ENCODE measurements at regions not wholly inside any gene's neighbourhood (a gene's known extent, or its start where the extent isn't known, plus 50 kb on each side); places are given as distances from the start of the nearest gene placed in this dataset.
A peak's percentile ranks its signal among the peaks of the same experiment; 100 is the strongest.

GRCh38 chr3:16066975-16067374 lies 107.5 kb upstream of the GALNT15 start:
- peaks cover 48% of the 10 kb centered on the region for H3K4me1 ChIP-seq
- no peak for FAIRE-seq

GRCh38 chr3:16067837-16068471 lies 106.5 kb upstream of the GALNT15 start:
- H3K4me3 ChIP-seq, result no peak overlapping the region
- TF ChIP-seq MAX (IDR thresholded peaks at IDR 0.05) (0 out of 2 replicates have a peak, but pooled peaks have one; percentile 12), ZNF302 (CRISPR knock-in tag; IDR thresholded peaks at IDR 0.05) (no peak), RAD21 (conservative IDR thresholded peaks at IDR 0.05 in 1 of 2, IDR thresholded peaks at IDR 0.05 in 1 of 2) (no peak), GATA3 (IDR thresholded peaks at IDR 0.05; ENCODE audit: borderline replicate concordance) (peak; percentile 84)
- no peak for FAIRE-seq
- peak overlapping the region; percentile 60 for H3K4me2 ChIP-seq
- H3K27ac ChIP-seq, result peak overlapping the region; percentile 73 to 89
- DNase-seq (ENCODE audit: low read depth in 1 of 2, low spot score in 1 of 2), result peak in 1 of 2 experiments; percentile 48
- peaks cover 56% of the 10 kb centered on the region for H3K4me1 ChIP-seq
- 40% methylated on average over 2 of the region's 2 CpGs for WGBS (ENCODE audit: missing lambda C conversion rate)
- ChIA-PET POLR2A (interaction anchor here (0.6 kb wide), 1 partner anchor 27 kb away, joined by 4 read pairs; no protein-coding TSS in a partner anchor), CTCF (interaction anchor here (2.6 to 5.0 kb wide), 3 partner anchors 8 to 110 kb away, joined by 13 to 20 read pairs (median 13); no protein-coding TSS in a partner anchor)
- peak in 1 of 2 experiments; percentile 35; a peak in 3 of 6 replicates for ATAC-seq
- H3K9me3 ChIP-seq, result no peaks in the 10 kb centered on the region

More at GRCh38 chr3:16066975-16067374, 107.5 kb upstream of the GALNT15 start:
- CTCF ChIA-PET, result interaction anchor here (0.8 to 5.0 kb wide), 4 partner anchors 13 to 111 kb away, joined by 3 to 20 read pairs (median 3); no protein-coding TSS in a partner anchor
- no peak for ATAC-seq
- peak in 1 of 2 experiments; percentile 46 for DNase-seq (ENCODE audit: low read depth in 1 of 2, low spot score in 1 of 2)
- peak overlapping the region; percentile 73 to 89 for H3K27ac ChIP-seq
- POLR2A ChIA-PET, result no interaction called here
- H3K4me2 ChIP-seq, result no peak overlapping the region
- TF ChIP-seq FOXS1 (CRISPR knock-in tag; IDR thresholded peaks at IDR 0.05), result no peak
- TF ChIP-seq ZNF302 (CRISPR knock-in tag; IDR thresholded peaks at IDR 0.05), result no peak
- TF ChIP-seq RAD21 (conservative IDR thresholded peaks at IDR 0.05 in 1 of 2, IDR thresholded peaks at IDR 0.05 in 1 of 2), result no peak
- no peak for TF ChIP-seq MAZ (IDR thresholded peaks at IDR 0.05; ENCODE audit: borderline replicate concordance, low read depth, low read length)
- TF ChIP-seq MAFK (IDR thresholded peaks at IDR 0.05; ENCODE audit: partially characterized antibody), result no peak
- TF ChIP-seq NFE2L2 (conservative IDR thresholded peaks at IDR 0.05; ENCODE audit: low read length), result no peak
- no peak for TF ChIP-seq USF2 (IDR thresholded peaks at IDR 0.05)
- no peak for TF ChIP-seq BHLHE40 (IDR thresholded peaks at IDR 0.05; ENCODE audit: low read depth, low read length)
- TF ChIP-seq EP300 (IDR thresholded peaks at IDR 0.05), result no peak
- TF ChIP-seq CHD4 (IDR thresholded peaks at IDR 0.05; ENCODE audit: borderline replicate concordance), result no peak
- TF ChIP-seq HOXA7 (CRISPR knock-in tag; IDR thresholded peaks at IDR 0.05), result no peak
- no peak for TF ChIP-seq HES2 (IDR thresholded peaks at IDR 0.05)
- no peak for TF ChIP-seq POLR2A (IDR thresholded peaks at IDR 0.05; ENCODE audit: low read length)
- no peak for TF ChIP-seq RFX5 (IDR thresholded peaks at IDR 0.05)
- TF ChIP-seq ELK1 (IDR thresholded peaks at IDR 0.05; ENCODE audit: low read depth, low read length), result no peak
- TF ChIP-seq HDAC2 (IDR thresholded peaks at IDR 0.05), result no peak
- TF ChIP-seq FOSL2 (IDR thresholded peaks at IDR 0.05), result no peak
- TF ChIP-seq FOSL2 (CRISPR knock-in tag; IDR thresholded peaks at IDR 0.05), result no peak
- 83% methylated on average over 6 of the region's 6 CpGs for WGBS (ENCODE audit: missing lambda C conversion rate)
- no peaks in the 10 kb centered on the region for H3K9me3 ChIP-seq
- H3K4me3 ChIP-seq, result no peak overlapping the region
